ENCODE measurements at regions not wholly inside any gene's neighbourhood (a gene's known extent, or its start where the extent isn't known, plus 50 kb on each side); places are given as distances from the start of the nearest gene placed in this dataset.

DNA sequence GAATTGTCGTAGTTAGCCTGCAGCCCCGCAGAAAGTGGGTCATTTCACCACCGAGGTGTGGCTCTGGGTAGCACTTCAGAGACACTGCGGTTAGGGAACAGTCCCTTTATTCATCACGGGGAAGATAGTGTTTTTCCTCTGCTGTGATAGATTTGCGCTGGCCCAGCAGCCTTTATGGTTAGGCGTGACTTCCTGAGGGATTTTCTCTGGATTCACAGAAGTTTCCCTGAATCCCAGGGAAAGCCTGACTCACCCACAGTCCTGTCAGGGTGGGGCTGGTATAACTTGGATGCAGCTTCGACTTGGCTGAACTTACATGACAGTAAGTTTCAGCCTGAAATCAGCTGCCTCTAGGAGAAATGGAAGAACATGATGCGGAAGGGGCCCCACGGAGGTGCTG is 196.3 kb upstream of the HHIP start:
- no peak overlapping the region for H3K14ac ChIP-seq (ENCODE audit: insufficient read depth, low read length)
- H3K9ac ChIP-seq (ENCODE audit: extremely low read depth, insufficient read length, low read length): no peak overlapping the region
- H3K23me2 ChIP-seq (ENCODE audit: insufficient read length, low read depth, low read length, poor library complexity, severe bottlenecking): no peaks in the 10 kb centered on the region
- H3T11ph ChIP-seq (ENCODE audit: low read length): no peak overlapping the region
- no peak overlapping the region for H3K4me2 ChIP-seq (ENCODE audit: insufficient read depth, insufficient read length, low read length)
- no CpG with 5 or more reads among the region's 10 CpGs for WGBS (ENCODE audit: extremely low coverage, insufficient read length, low lambda C conversion rate)
- no peak overlapping the region for H2BK12ac ChIP-seq (ENCODE audit: insufficient read length, low read depth, low read length)
- H3K23ac ChIP-seq (ENCODE audit: insufficient read length, low read depth, low read length): no peak overlapping the region
- Mint-ChIP-seq H3K4me3 (no peak overlapping the region), H3K27ac (no peak overlapping the region; a peak in 1 of 7 replicates), H3K4me1 (no peaks in the 10 kb centered on the region), H3K36me3 (ENCODE audit: insufficient read depth in 1 of 3, low read depth in 3 of 3) (no peaks in the 10 kb centered on the region), H3K9me3 (peaks cover 0 to 2% of the 10 kb centered on the region in 2 experiments; a peak in 1 of 5 replicates), H3K27me3 (ENCODE audit: low read depth) (peaks cover 5% of the 10 kb centered on the region; the same call in 1 of the 2 replicates)
- H3K4ac ChIP-seq (ENCODE audit: low read depth, low read length): no peak overlapping the region
- H3K27ac ChIP-seq (ENCODE audit: insufficient read length, low read depth, low read length): no peak overlapping the region
- H3K56ac ChIP-seq (ENCODE audit: insufficient read length, low read depth, low read length): no peak overlapping the region
- H2AK5ac ChIP-seq (ENCODE audit: insufficient read length, low read length): no peak overlapping the region
- DNase-seq: no peak
- H4K20me1 ChIP-seq (ENCODE audit: control insufficient read depth, insufficient read depth, insufficient read length): no peaks in the 10 kb centered on the region
- no peaks in the 10 kb centered on the region for H3K9me3 ChIP-seq (ENCODE audit: control insufficient read depth, low read depth, low read length)
- H2BK20ac ChIP-seq (ENCODE audit: low read depth, low read length, poor library complexity, severe bottlenecking): no peak overlapping the region
- H4K5ac ChIP-seq (ENCODE audit: insufficient read length, low read depth, low read length): no peak overlapping the region
- no peaks in the 10 kb centered on the region for H3K79me2 ChIP-seq (ENCODE audit: insufficient read depth, low read length)
- H2BK5ac ChIP-seq (ENCODE audit: insufficient read length, low read length): no peak overlapping the region
- no peak overlapping the region for H4K91ac ChIP-seq (ENCODE audit: insufficient read length, low read depth, low read length)
- TF ChIP-seq, protein P1, sequence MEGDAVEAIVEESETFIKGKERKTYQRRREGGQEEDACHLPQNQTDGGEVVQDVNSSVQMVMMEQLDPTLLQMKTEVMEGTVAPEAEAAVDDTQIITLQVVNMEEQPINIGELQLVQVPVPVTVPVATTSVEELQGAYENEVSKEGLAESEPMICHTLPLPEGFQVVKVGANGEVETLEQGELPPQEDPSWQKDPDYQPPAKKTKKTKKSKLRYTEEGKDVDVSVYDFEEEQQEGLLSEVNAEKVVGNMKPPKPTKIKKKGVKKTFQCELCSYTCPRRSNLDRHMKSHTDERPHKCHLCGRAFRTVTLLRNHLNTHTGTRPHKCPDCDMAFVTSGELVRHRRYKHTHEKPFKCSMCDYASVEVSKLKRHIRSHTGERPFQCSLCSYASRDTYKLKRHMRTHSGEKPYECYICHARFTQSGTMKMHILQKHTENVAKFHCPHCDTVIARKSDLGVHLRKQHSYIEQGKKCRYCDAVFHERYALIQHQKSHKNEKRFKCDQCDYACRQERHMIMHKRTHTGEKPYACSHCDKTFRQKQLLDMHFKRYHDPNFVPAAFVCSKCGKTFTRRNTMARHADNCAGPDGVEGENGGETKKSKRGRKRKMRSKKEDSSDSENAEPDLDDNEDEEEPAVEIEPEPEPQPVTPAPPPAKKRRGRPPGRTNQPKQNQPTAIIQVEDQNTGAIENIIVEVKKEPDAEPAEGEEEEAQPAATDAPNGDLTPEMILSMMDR (conservative IDR thresholded peaks at IDR 0.05): no peak
- H2AFZ ChIP-seq (ENCODE audit: low read length): no peak overlapping the region
- H2BK120ac ChIP-seq (ENCODE audit: low read depth, low read length, poor library complexity, severe bottlenecking): no peak overlapping the region
- H3K18ac ChIP-seq (ENCODE audit: insufficient read length, low read depth, low read length): no peak overlapping the region
- no peak overlapping the region for H2BK15ac ChIP-seq (ENCODE audit: low read depth, low read length)
- H3K4me1 ChIP-seq (ENCODE audit: insufficient read depth, low read length): no peaks in the 10 kb centered on the region
- H3K27me3 ChIP-seq (ENCODE audit: insufficient read depth, low read length): no peaks in the 10 kb centered on the region
- H4K8ac ChIP-seq (replicated peaks; ENCODE audit: insufficient read length, low read depth, low read length): no peak overlapping the region
- H3K79me1 ChIP-seq (ENCODE audit: insufficient read depth, low read depth, low read length, poor library complexity, severe bottlenecking): no peaks in the 10 kb centered on the region
